Mesenchymal stem cell (in vitro differentiated cells and primary cell): ENCODE measurements at regions not wholly inside any gene's neighbourhood (a gene's known extent, or its start where the extent isn't known, plus 50 kb on each side); places are given as distances from the start of the nearest gene placed in this dataset.

Source experiments
- DNase-seq: peaks from one replicate; pipeline ENCODE4 v3.0.0-alpha.2; 2013
- H2AFZ ChIP-seq: one replicate; pipeline ENCODE4 v1.6.1; 2013; ENCODE audit warnings: low read depth, mild to moderate bottlenecking, control low read depth, inconsistent platforms, low read length, moderate library complexity
- H2AK5ac ChIP-seq: 2 replicates; pipeline ENCODE4 v1.6.1; 2013; ENCODE audit warnings: low read length, moderate library complexity, mild to moderate bottlenecking, inconsistent platforms; ENCODE audit not compliant: severe bottlenecking
- H2BK120ac ChIP-seq: one replicate; pipeline ENCODE4 v1.6.1; 2013; ENCODE audit warnings: low read depth, mild to moderate bottlenecking, inconsistent platforms, low read length, moderate library complexity
- H2BK12ac ChIP-seq, 2 experiments: one replicate each; pipeline ENCODE4 v1.6.1; 2013; ENCODE audit warnings: inconsistent platforms in 2 of 2, low read length in 2 of 2, mild to moderate bottlenecking in 2 of 2, moderate library complexity in 2 of 2, control low read depth in 1 of 2
- H2BK15ac ChIP-seq: one replicate; pipeline ENCODE4 v1.6.1; 2013; ENCODE audit warnings: mild to moderate bottlenecking, low read depth, inconsistent platforms; ENCODE audit not compliant: poor library complexity, severe bottlenecking
- H2BK5ac ChIP-seq: 2 replicates; pipeline ENCODE4 v1.6.1; 2013; ENCODE audit warnings: low read depth, mild to moderate bottlenecking, low read length, control low read depth, inconsistent platforms; ENCODE audit not compliant: poor library complexity, severe bottlenecking
- H3K14ac ChIP-seq, 2 experiments: one replicate each; pipeline ENCODE4 v1.6.1; 2013; ENCODE audit warnings: inconsistent platforms in 2 of 2, low read length in 2 of 2, control low read depth in 1 of 2, mild to moderate bottlenecking in 1 of 2, moderate library complexity in 1 of 2
- H3K18ac ChIP-seq, 2 experiments: one replicate each; pipeline ENCODE4 v1.6.1; 2013; ENCODE audit warnings: inconsistent platforms in 2 of 2, low read length in 2 of 2, control low read depth in 1 of 2, low read depth in 1 of 2, mild to moderate bottlenecking in 1 of 2
- H3K23ac ChIP-seq, 2 experiments: one replicate each; pipeline ENCODE4 v1.6.1; 2013; ENCODE audit warnings: inconsistent platforms in 2 of 2, low read length in 2 of 2, mild to moderate bottlenecking in 2 of 2, moderate library complexity in 2 of 2, control low read depth in 1 of 2
- H3K27ac ChIP-seq: 2 replicates; pipeline ENCODE4 v1.5.1; 2013; ENCODE audit warnings: mild to moderate bottlenecking, moderate library complexity, low read length, control low read depth, inconsistent platforms; ENCODE audit not compliant: poor library complexity, severe bottlenecking
- H3K27me3 ChIP-seq, 2 experiments: 2 replicates each; pipeline versions ENCODE4 v1.6.1 to v1.7.0; 2013; ENCODE audit warnings: low read length in 2 of 2, mild to moderate bottlenecking in 2 of 2, moderate library complexity in 2 of 2, control low read depth in 1 of 2, inconsistent platforms in 1 of 2; ENCODE audit not compliant: control insufficient read depth in 1 of 2, insufficient read depth in 1 of 2
- H3K36me3 ChIP-seq, 2 experiments: 2 replicates each; pipeline versions ENCODE4 v1.6.1 to v1.7.0; 2013; ENCODE audit warnings: low read length in 2 of 2, control low read depth in 1 of 2, inconsistent platforms in 1 of 2, low read depth in 1 of 2, mild to moderate bottlenecking in 1 of 2; ENCODE audit not compliant: insufficient read depth in 2 of 2, control insufficient read depth in 1 of 2
- H3K4ac ChIP-seq, 2 experiments: one replicate each; pipeline ENCODE4 v1.6.1; 2013; ENCODE audit warnings: inconsistent platforms in 2 of 2, low read length in 2 of 2, mild to moderate bottlenecking in 2 of 2, moderate library complexity in 2 of 2, control low read depth in 1 of 2, low read depth in 1 of 2
- H3K4me1 ChIP-seq: 2 replicates; pipeline ENCODE4 v1.6.1; 2013; ENCODE audit warnings: low read depth, low read length, control low read depth; ENCODE audit not compliant: control insufficient read depth, insufficient read depth
- H3K4me2 ChIP-seq: 2 replicates; pipeline ENCODE4 v1.6.1; 2013; ENCODE audit warnings: low read length, mild to moderate bottlenecking, inconsistent platforms; ENCODE audit not compliant: poor library complexity, severe bottlenecking
- H3K4me3 ChIP-seq, 2 experiments: 2 replicates each; pipeline versions ENCODE4 v1.5.1 to v1.7.0; 2013; ENCODE audit warnings: low read length in 2 of 2, mild to moderate bottlenecking in 2 of 2, control low read depth in 1 of 2, low read depth in 1 of 2; ENCODE audit not compliant: insufficient read depth in 1 of 2
- H3K79me1 ChIP-seq: replicated peaks from 2 replicates; pipeline ENCODE4 v1.6.1; 2013; ENCODE audit warnings: mild to moderate bottlenecking, control low read depth, low read length, inconsistent platforms; ENCODE audit not compliant: poor library complexity, severe bottlenecking
- H3K9ac ChIP-seq: 2 replicates; pipeline ENCODE4 v1.7.0; 2013; ENCODE audit warnings: mild to moderate bottlenecking, low read length, moderate library complexity
- H3K9me3 ChIP-seq: 2 replicates; pipeline ENCODE4 v1.7.0; 2013; ENCODE audit warnings: mild to moderate bottlenecking, low read length; ENCODE audit not compliant: control insufficient read depth
- H4K8ac ChIP-seq: one replicate; pipeline ENCODE4 v1.6.1; 2013; ENCODE audit warnings: inconsistent platforms, mild to moderate bottlenecking, low read length, moderate library complexity
- H4K91ac ChIP-seq: one replicate; pipeline ENCODE4 v1.6.1; 2013; ENCODE audit warnings: mild to moderate bottlenecking, low read length, inconsistent platforms
- WGBS: methylation state at CpG from one replicate; pipeline ENCODE4 v1.1.7; 2013; ENCODE audit warnings: mixed read lengths; 5-methylcytosine and 5-hydroxymethylcytosine counted together

GRCh38 chr5:2120361-2120760, 237.6 kb upstream of the IRX4 start:
- Histone ChIP-seq H3K9me3 (peaks cover 4% of the 10 kb centered on the region), H3K23ac (no peak overlapping the region), H3K36me3 (no peaks in the 10 kb centered on the region), H3K14ac (no peak overlapping the region), H3K4ac (no peak overlapping the region), H4K8ac (no peak overlapping the region), H3K4me1 (peaks cover 1% of the 10 kb centered on the region), H3K79me1 (no peaks in the 10 kb centered on the region), H2AFZ (no peak overlapping the region), H2BK15ac (no peak overlapping the region), H3K9ac (no peak overlapping the region), H2BK12ac (no peak overlapping the region), H2BK120ac (no peak overlapping the region), H3K27ac (no peak overlapping the region), H2BK5ac (no peak overlapping the region), H2AK5ac (no peak overlapping the region), H3K4me2 (no peak overlapping the region), H3K27me3 (no peaks in the 10 kb centered on the region), H3K18ac (no peak overlapping the region), H4K91ac (no peak overlapping the region), H3K4me3 (no peak overlapping the region)
- no peak for DNase-seq
- WGBS: 93% methylated on average over 4 of the region's 4 CpGs

DNA sequence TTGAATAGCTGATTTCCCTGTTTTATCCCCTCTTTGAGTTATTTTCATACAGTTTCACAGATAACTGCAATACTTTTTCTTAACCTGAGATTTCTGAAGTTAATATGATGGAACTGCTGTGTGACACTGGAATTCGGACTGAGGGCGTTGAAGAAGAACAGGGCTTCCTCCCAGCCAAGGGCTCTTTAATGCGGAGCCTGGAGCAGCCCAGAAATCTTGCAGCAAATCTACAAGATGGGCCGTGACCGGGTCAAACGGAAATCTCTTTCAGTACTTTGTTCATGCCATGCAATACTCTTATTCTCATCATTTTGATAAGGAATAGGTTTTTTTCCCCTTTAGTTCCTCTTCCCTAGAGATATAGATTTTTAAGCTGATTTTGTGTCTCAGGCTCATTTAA, 236.8 kb upstream of the IRX4 start:
- H3K4ac ChIP-seq: no peak overlapping the region
- H2BK120ac ChIP-seq: no peak overlapping the region
- H3K14ac ChIP-seq: no peak overlapping the region
- H3K18ac ChIP-seq: no peak overlapping the region
- no peak overlapping the region for H3K4me2 ChIP-seq
- no peak overlapping the region for H3K4me3 ChIP-seq
- no peak overlapping the region for H2AK5ac ChIP-seq
- no peaks in the 10 kb centered on the region for H3K27me3 ChIP-seq
- H3K23ac ChIP-seq: no peak overlapping the region
- H2BK5ac ChIP-seq: no peak overlapping the region
- H3K9me3 ChIP-seq: peaks cover 4% of the 10 kb centered on the region
- no peak overlapping the region for H2BK12ac ChIP-seq
- DNase-seq: no peak
- no peak overlapping the region for H3K9ac ChIP-seq
- no peak overlapping the region for H2AFZ ChIP-seq
- no peak overlapping the region for H2BK15ac ChIP-seq
- 48% methylated on average over 3 of the region's 6 CpGs for WGBS
- no peak overlapping the region for H4K91ac ChIP-seq
- H3K27ac ChIP-seq: no peak overlapping the region
- no peaks in the 10 kb centered on the region for H3K36me3 ChIP-seq
- no peaks in the 10 kb centered on the region for H3K79me1 ChIP-seq
- no peak overlapping the region for H4K8ac ChIP-seq
- H3K4me1 ChIP-seq: peaks cover under 1% of the 10 kb centered on the region

DNA sequence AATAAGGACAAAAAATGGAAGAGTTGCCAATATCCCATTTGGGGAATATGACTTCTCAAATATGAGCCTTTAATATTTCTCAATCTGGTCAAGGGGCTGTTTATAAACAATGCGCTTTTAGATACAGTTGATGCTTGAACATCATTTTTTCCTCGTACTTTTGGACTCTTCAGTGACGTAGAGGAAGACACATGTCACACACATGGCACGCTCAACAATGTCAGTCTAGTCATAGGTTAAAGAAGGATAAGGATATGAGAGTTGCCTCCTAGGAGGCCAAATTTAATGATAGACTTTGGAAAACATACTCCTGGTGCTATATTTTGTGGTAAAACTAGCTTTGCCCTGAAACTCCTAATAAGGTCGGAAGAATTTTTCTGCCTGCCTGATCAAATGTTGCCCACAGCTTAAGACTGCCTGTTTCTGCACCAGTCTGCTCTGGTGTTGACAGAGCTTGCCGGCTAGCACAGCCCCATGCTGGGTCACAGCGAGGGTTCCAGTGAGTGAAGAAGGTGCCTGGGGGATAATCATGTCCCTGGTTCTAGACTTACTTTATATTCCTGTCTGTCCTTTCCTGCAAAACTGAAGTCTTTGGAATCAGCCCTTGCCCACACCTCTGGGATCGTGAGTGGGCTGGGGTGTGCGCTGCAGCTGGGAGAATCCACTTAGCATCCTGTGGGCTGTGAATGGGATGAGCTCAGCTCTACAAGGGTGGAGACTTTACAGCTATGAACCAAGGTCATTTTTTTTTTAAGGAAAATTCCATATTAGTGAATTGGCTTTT, 230.8 kb upstream of the IRX4 start:
- H3K18ac ChIP-seq: no peak overlapping the region
- no peak overlapping the region for H3K4ac ChIP-seq
- H3K27ac ChIP-seq: no peak overlapping the region
- no peaks in the 10 kb centered on the region for H3K36me3 ChIP-seq
- WGBS: 89% methylated on average over 9 of the region's 9 CpGs
- no peak overlapping the region for H2AFZ ChIP-seq
- no peak overlapping the region for H2BK5ac ChIP-seq
- no peak overlapping the region for H3K4me2 ChIP-seq
- H2BK12ac ChIP-seq: no peak overlapping the region
- no peaks in the 10 kb centered on the region for H3K79me1 ChIP-seq
- H3K4me1 ChIP-seq: peaks cover 1% of the 10 kb centered on the region
- no peak overlapping the region for H3K14ac ChIP-seq
- no peak overlapping the region for H4K8ac ChIP-seq
- no peak overlapping the region for H3K23ac ChIP-seq
- H2BK120ac ChIP-seq: no peak overlapping the region
- no peak overlapping the region for H2AK5ac ChIP-seq
- no peak overlapping the region for H2BK15ac ChIP-seq
- H3K9ac ChIP-seq: no peak overlapping the region
- no peak for DNase-seq
- no peak overlapping the region for H3K4me3 ChIP-seq
- H3K27me3 ChIP-seq: no peaks in the 10 kb centered on the region
- no peak overlapping the region for H4K91ac ChIP-seq
- no peaks in the 10 kb centered on the region for H3K9me3 ChIP-seq

- H2AFZ ChIP-seq: no peak overlapping the region
- no peaks in the 10 kb centered on the region for H3K27me3 ChIP-seq
- H3K4ac ChIP-seq: no peak overlapping the region
- H3K27ac ChIP-seq: no peak overlapping the region
- H4K91ac ChIP-seq: no peak overlapping the region
- H2BK12ac ChIP-seq: no peak overlapping the region
- no peak overlapping the region for H2AK5ac ChIP-seq
- H2BK120ac ChIP-seq: no peak overlapping the region
- no peak overlapping the region for H3K14ac ChIP-seq
- no peaks in the 10 kb centered on the region for H3K36me3 ChIP-seq
- H3K18ac ChIP-seq: no peak overlapping the region
- peaks cover 4% of the 10 kb centered on the region for H3K9me3 ChIP-seq
- H3K4me3 ChIP-seq: no peak overlapping the region
- H3K23ac ChIP-seq: no peak overlapping the region
- H3K79me1 ChIP-seq: no peaks in the 10 kb centered on the region
- no peak overlapping the region for H4K8ac ChIP-seq
- no peak overlapping the region for H2BK5ac ChIP-seq
- no peak overlapping the region for H3K9ac ChIP-seq
- H3K4me2 ChIP-seq: no peak overlapping the region
- DNase-seq: no peak
- 88% methylated on average over 24 of the region's 28 CpGs for WGBS
- peaks cover 1% of the 10 kb centered on the region for H3K4me1 ChIP-seq
- H2BK15ac ChIP-seq: no peak overlapping the region
Observed at GRCh38 chr5:2112173-2113025, 229.7 kb upstream of the IRX4 start.
